CD4-positive, alpha-beta memory T cell (primary cell): ENCODE measurements at regions not wholly inside any gene's neighbourhood (a gene's known extent, or its start where the extent isn't known, plus 50 kb on each side); places are given as distances from the start of the nearest gene placed in this dataset.

Experiments
- CTCF ChIA-PET: fragments of 350-600 bp; sonication (Branson Sonifier 250); formaldehyde crosslinking; loops from one replicate; lab custom pipeline; 2021; ENCODE audit warnings: inconsistent platforms; ENCODE audit not compliant: partially characterized antibody; lab: Charles Lee
- POLR2A ChIA-PET: fragments of 350-600 bp; sonication (Branson Sonifier 250); formaldehyde crosslinking; loops from one replicate; lab custom pipeline; 2021; ENCODE audit not compliant: partially characterized antibody; lab: Charles Lee
- DNase-seq, 5 donors: peaks; one replicate each; pipeline versions ENCODE4 v3.0.0 to v3.0.0-alpha.2; 2020 to 2022; ENCODE audit warnings: mixed read lengths in 1 of 5
- H3K27ac ChIP-seq: one replicate; pipeline ENCODE4 v1.7.0; 2013; ENCODE audit warnings: low read depth, low read length
- H3K27me3 ChIP-seq: 2 replicates; pipeline ENCODE4 v1.7.0; 2013; ENCODE audit warnings: mild to moderate bottlenecking, low read length, moderate library complexity; ENCODE audit not compliant: insufficient read depth
- H3K36me3 ChIP-seq: 2 replicates; pipeline ENCODE4 v1.7.0; 2013; ENCODE audit warnings: mild to moderate bottlenecking, low read length, moderate library complexity; ENCODE audit not compliant: insufficient read depth
- H3K4me1 ChIP-seq: 2 replicates; pipeline ENCODE4 v1.7.0; 2013; ENCODE audit warnings: mild to moderate bottlenecking, low read length, moderate library complexity; ENCODE audit not compliant: insufficient read depth
- H3K4me3 ChIP-seq, 2 donors: one replicate each; pipeline ENCODE4 v1.7.0; 2013; ENCODE audit warnings: low read length in 2 of 2, mild to moderate bottlenecking in 1 of 2
- H3K9me3 ChIP-seq, 2 donors: one replicate each; pipeline ENCODE4 v1.7.0; 2013; ENCODE audit warnings: low read length in 2 of 2, control low read depth in 1 of 2; ENCODE audit not compliant: control insufficient read depth in 1 of 2
- H3K27ac Mint-ChIP-seq, 7 donors: one replicate each; pipeline ENCODE4 v1.8.0; 2020 to 2021; ENCODE audit warnings: mixed read lengths in 7 of 7, mild to moderate bottlenecking in 6 of 7, inconsistent platforms in 3 of 7, moderate library complexity in 3 of 7
- H3K27me3 Mint-ChIP-seq, 2 donors: one replicate each; pipeline ENCODE4 v1.8.0; 2020 to 2021; ENCODE audit warnings: mixed read lengths in 2 of 2
- H3K36me3 Mint-ChIP-seq, 2 donors: one replicate each; pipeline ENCODE4 v1.8.0; 2020 to 2021; ENCODE audit warnings: mixed read lengths in 2 of 2, inconsistent platforms in 1 of 2, mild to moderate bottlenecking in 1 of 2
- H3K4me1 Mint-ChIP-seq, 4 donors: one replicate each; pipeline ENCODE4 v1.8.0; 2020 to 2021; ENCODE audit warnings: mixed read lengths in 4 of 4, mild to moderate bottlenecking in 1 of 4
- H3K4me3 Mint-ChIP-seq, 8 donors: one replicate each; pipeline ENCODE4 v1.8.0; 2020 to 2021; ENCODE audit warnings: mixed read lengths in 8 of 8, mild to moderate bottlenecking in 7 of 8, moderate library complexity in 6 of 8, inconsistent platforms in 3 of 8
- H3K9me3 Mint-ChIP-seq, 8 donors: one replicate each; pipeline ENCODE4 v1.8.0; 2020 to 2021; ENCODE audit warnings: mixed read lengths in 8 of 8, mild to moderate bottlenecking in 5 of 8, inconsistent platforms in 3 of 8, moderate library complexity in 1 of 8
- intact Hi-C: fragments of 100-400 bp; cut with micrococcal nuclease; formaldehyde crosslinking; loops from one replicate; pipeline ENCODE4 v1.15.1; 2023

DNA sequence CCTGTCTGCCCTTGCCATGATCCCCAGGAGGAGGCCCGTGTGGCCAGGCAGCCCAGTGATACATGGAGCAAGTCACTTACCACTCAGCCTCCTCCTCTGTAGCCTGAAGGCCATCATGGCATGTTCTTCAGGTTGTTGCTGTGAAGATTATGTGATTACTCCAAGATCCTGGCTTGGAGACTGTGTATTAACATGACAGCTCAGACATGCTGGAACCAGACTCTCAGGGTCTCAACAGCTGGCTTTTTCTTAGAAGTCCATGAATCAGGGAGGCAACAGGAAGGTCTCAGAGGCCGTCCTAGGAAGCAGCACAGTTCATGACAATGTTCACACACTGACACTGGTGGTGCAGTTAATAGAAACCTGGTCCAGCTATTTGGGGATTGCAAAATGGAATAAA, 158.6 kb upstream of the TWIST2 start:
- Mint-ChIP-seq H3K27ac (no peak overlapping the region), H3K36me3 (no peaks in the 10 kb centered on the region), H3K4me1 (no peaks in the 10 kb centered on the region), H3K9me3 (no peaks in the 10 kb centered on the region), H3K4me3 (no peak overlapping the region), H3K27me3 (peaks cover 16% of the 10 kb centered on the region in 2 donors)
- POLR2A ChIA-PET, result no interaction called here
- no peak overlapping the region for H3K27ac ChIP-seq
- no peak for DNase-seq
- no peaks in the 10 kb centered on the region for H3K27me3 ChIP-seq
- H3K36me3 ChIP-seq, result no peaks in the 10 kb centered on the region
- CTCF ChIA-PET, result no interaction called here
- H3K4me3 ChIP-seq, result no peak overlapping the region
- intact Hi-C loops, result no loop called here
- no peaks in the 10 kb centered on the region for H3K9me3 ChIP-seq
- H3K4me1 ChIP-seq, result no peaks in the 10 kb centered on the region

DNA sequence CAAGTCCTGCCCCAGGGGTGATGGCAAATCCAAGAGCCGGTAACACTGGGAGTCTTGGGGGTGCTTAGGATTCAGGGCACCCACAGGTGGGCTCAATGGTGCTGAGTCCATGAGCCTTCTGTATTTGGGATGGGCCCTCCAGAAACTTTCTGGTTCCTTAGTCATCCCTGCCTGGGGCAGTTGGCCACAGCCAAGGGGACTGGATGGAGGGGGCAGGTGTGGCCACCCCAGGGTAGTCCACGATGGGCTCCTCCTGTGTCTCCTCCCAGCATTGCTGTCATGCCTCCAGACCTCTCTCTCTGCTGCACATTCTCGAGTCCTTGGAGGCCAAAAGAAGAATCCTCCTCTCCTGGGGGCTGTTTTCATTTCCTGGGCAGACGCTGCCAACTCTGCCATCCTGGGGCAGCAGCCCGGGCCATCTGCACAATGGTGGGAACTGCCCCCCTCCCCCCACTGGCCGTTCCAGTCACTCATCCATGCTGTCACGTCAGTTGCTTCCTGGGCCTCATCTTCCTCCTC, 158.0 kb upstream of the TWIST2 start:
- no peaks in the 10 kb centered on the region for H3K36me3 ChIP-seq
- Mint-ChIP-seq H3K27me3 (peaks cover 14 to 16% of the 10 kb centered on the region in 2 donors), H3K36me3 (no peaks in the 10 kb centered on the region), H3K27ac (no peak overlapping the region), H3K4me3 (no peak overlapping the region), H3K9me3 (no peaks in the 10 kb centered on the region), H3K4me1 (no peaks in the 10 kb centered on the region)
- CTCF ChIA-PET, result no interaction called here
- no peak for DNase-seq
- H3K4me1 ChIP-seq, result no peaks in the 10 kb centered on the region
- POLR2A ChIA-PET, result no interaction called here
- no peak overlapping the region for H3K27ac ChIP-seq
- no peaks in the 10 kb centered on the region for H3K27me3 ChIP-seq
- intact Hi-C loops, result no loop called here
- H3K9me3 ChIP-seq, result no peaks in the 10 kb centered on the region
- H3K4me3 ChIP-seq, result no peak overlapping the region

DNA sequence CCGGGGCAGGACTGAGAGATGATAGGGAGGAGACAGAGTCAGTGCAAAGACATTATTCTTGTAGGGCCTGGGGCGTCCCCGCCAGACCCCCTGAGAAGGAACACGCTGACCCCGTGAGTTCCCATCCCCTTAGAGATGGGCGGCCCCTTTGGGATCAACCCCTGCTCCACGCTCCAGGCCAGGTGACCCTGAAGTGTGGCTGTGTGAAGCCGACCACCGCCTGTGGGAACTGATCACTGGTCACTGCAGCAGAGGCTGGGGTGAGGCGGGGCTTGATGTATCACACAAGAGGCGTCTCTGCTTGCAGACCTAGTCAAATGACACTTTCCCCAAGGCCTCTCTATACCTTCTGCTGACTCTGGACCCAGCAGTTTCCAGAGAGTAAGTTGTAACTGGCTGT, 157.4 kb upstream of the TWIST2 start:
- H3K4me3 ChIP-seq, result no peak overlapping the region
- H3K36me3 Mint-ChIP-seq, result no peaks in the 10 kb centered on the region
- POLR2A ChIA-PET, result no interaction called here
- no peaks in the 10 kb centered on the region for H3K27me3 ChIP-seq
- CTCF ChIA-PET, result no interaction called here
- DNase-seq, result no peak
- H3K27ac Mint-ChIP-seq, result no peak overlapping the region
- H3K27ac ChIP-seq, result no peak overlapping the region
- no peaks in the 10 kb centered on the region for H3K4me1 ChIP-seq
- intact Hi-C loops, result no loop called here
- H3K9me3 ChIP-seq, result no peaks in the 10 kb centered on the region
- H3K27me3 Mint-ChIP-seq, result peaks cover 16% of the 10 kb centered on the region in 2 donors
- H3K36me3 ChIP-seq, result no peaks in the 10 kb centered on the region
- no peaks in the 10 kb centered on the region for H3K4me1 Mint-ChIP-seq
- H3K9me3 Mint-ChIP-seq, result no peaks in the 10 kb centered on the region
- H3K4me3 Mint-ChIP-seq, result no peak overlapping the region

DNA sequence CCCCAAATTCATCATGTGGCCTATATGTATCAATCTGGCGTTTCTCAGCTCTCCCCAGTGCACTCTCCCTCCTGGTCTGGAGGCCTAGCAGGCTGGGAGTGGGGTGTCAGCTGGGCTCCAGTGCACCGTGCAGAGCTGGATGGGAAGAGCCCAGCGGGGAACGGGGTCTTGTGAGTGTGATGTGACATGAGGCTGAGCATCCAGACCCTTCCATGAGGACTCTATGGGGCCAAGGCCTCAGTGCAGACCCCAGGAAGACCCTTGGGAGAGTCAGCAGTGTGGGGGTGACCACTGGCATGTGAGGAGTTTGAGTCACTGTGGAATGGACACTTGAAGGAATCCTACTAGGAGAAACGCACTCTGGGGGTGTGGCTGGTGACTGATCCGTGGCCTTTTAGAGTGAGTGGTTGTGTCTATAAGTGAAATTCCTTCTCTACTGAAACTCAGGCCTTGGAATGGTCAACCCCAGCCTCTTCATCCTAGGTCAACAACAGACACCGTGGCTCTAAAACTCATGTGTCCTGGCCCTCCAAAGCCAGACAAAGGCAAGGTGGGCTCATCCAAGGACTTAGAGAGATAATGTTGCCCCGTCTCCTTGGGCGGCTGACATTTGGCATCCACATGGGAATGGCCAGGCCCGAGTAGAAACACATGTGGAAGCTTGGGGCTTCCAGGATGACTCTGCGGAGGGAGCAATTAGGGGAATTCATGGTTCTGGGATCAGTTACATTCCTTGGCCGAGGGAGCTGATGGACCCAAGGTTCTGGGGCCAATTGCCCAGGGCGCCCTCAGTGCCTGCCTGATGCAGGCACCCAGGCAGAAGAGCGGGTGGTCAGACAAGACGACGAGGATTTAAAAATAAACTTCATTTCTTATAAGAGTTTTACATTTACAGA, 156.0 kb upstream of the TWIST2 start:
- no peaks in the 10 kb centered on the region for H3K9me3 Mint-ChIP-seq
- no peaks in the 10 kb centered on the region for H3K36me3 Mint-ChIP-seq
- H3K27ac ChIP-seq, result no peak overlapping the region
- POLR2A ChIA-PET, result no interaction called here
- CTCF ChIA-PET, result no interaction called here
- DNase-seq, result no peak
- H3K4me3 Mint-ChIP-seq, result no peak overlapping the region
- intact Hi-C loops, result no loop called here
- no peaks in the 10 kb centered on the region for H3K9me3 ChIP-seq
- peaks cover 11 to 12% of the 10 kb centered on the region in 2 donors for H3K27me3 Mint-ChIP-seq
- no peak overlapping the region for H3K27ac Mint-ChIP-seq
- no peaks in the 10 kb centered on the region for H3K36me3 ChIP-seq
- no peak overlapping the region for H3K4me3 ChIP-seq
- H3K4me1 ChIP-seq, result no peaks in the 10 kb centered on the region
- H3K4me1 Mint-ChIP-seq, result no peaks in the 10 kb centered on the region
- H3K27me3 ChIP-seq, result no peaks in the 10 kb centered on the region

DNA sequence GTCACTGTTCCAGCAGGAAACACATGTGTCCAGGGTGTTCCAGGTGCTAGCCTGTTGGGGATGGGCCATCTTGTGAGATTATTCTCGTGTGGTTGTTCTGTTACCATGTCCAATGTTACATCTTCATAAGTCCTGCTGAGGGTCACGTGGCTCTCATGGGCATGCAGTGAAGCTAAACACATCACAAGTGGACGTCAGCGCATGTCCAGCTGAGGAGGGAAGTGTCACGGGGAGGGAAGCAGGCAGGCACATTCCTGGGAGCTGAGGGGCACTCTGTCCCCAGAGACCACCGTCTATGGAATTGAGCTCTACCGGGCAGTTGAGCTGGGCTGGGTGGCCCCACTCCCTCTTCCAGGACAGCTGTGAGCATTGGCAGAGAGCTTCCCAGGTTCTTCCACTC, 155.3 kb upstream of the TWIST2 start:
- intact Hi-C loops, result no loop called here
- Mint-ChIP-seq H3K4me1 (no peaks in the 10 kb centered on the region), H3K27ac (no peak overlapping the region), H3K27me3 (peaks cover 8 to 11% of the 10 kb centered on the region in 2 donors), H3K9me3 (no peaks in the 10 kb centered on the region), H3K36me3 (no peaks in the 10 kb centered on the region), H3K4me3 (no peak overlapping the region)
- H3K27me3 ChIP-seq, result no peaks in the 10 kb centered on the region
- ChIA-PET CTCF (no interaction called here), POLR2A (no interaction called here)
- H3K36me3 ChIP-seq, result no peaks in the 10 kb centered on the region
- H3K27ac ChIP-seq, result no peak overlapping the region
- H3K9me3 ChIP-seq, result no peaks in the 10 kb centered on the region
- H3K4me3 ChIP-seq, result no peak overlapping the region
- no peak for DNase-seq
- H3K4me1 ChIP-seq, result no peaks in the 10 kb centered on the region

DNA sequence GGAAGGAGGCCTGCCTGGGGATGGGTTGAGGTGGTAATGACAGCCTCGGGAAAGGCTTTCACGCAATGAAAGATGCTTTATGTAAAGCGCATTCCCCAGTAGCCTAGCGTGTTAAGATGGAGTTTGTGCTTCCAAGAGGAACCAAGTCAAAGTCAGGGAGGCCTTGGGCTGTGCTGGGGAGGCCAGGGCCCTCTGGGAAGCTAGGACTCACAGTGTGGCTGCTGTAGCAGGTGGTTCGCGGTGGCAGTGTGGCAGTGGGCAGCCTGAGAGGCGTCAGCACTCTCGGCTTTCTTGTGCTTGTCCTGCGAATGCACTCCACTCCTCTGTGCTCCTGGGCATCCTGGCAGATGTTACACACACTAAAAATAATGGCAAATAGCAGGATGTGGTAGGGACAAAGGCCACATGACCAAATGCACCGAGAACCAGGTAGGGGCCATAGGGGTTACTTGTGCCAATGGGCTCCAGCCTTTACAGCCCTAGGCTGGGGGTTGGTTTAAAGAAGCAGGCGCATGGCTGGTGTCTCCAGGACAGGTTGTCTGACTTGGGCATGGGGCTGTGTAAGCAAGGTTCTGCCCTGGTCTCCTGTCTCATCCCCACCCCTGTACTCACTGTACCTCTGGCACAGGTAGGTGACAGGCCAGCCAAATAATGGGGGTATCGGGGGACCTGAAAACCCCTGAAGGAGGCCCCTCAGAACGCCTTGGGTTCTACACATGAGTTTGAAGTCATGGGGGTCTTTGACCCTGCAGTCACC, 154.4 kb upstream of the TWIST2 start:
- Mint-ChIP-seq H3K27ac (no peak overlapping the region), H3K9me3 (no peaks in the 10 kb centered on the region), H3K4me3 (no peak overlapping the region), H3K36me3 (no peaks in the 10 kb centered on the region), H3K27me3 (peaks cover 8 to 11% of the 10 kb centered on the region in 2 donors), H3K4me1 (no peaks in the 10 kb centered on the region)
- POLR2A ChIA-PET, result no interaction called here
- Histone ChIP-seq H3K36me3 (no peaks in the 10 kb centered on the region), H3K4me1 (no peaks in the 10 kb centered on the region), H3K9me3 (no peaks in the 10 kb centered on the region), H3K27me3 (no peaks in the 10 kb centered on the region), H3K27ac (no peak overlapping the region), H3K4me3 (no peak overlapping the region)
- intact Hi-C loops, result no loop called here
- no peak for DNase-seq
- CTCF ChIA-PET, result no interaction called here

DNA sequence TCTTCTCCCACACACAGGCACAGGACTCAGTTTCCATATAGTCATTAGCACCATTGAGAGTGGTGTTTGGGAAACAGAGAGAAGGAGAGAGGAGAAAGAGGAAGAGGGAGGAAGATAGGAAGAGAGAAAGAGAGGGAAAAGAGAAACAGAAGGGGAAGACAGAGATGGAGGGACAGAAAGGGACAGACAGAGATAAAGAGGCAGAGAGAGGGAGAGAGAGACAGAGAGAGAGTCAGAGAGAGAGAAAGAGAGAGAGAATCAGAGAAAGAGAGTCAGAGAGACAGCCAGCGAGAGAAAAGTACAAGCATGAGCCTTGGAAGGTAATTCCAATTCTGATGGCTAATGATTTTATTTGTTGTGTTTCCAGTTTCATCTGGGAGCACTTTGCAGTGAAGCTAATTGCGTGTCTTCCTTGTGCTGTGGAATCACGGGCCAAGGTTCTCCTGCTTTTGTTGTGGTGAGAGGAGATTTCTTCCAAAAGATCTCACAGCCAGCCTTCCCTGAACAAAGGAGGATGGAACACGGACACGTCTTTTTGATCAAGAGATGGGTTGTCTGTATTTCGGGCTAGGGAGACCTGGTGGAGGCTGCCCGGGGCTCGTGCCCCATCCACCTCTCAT, 153.6 kb upstream of the TWIST2 start:
- H3K36me3 Mint-ChIP-seq, result no peaks in the 10 kb centered on the region
- H3K27ac Mint-ChIP-seq, result no peak overlapping the region
- peaks cover 7 to 8% of the 10 kb centered on the region in 2 donors for H3K27me3 Mint-ChIP-seq
- Histone ChIP-seq H3K27ac (no peak overlapping the region), H3K4me3 (no peak overlapping the region), H3K4me1 (no peaks in the 10 kb centered on the region), H3K36me3 (no peaks in the 10 kb centered on the region), H3K27me3 (no peaks in the 10 kb centered on the region), H3K9me3 (no peaks in the 10 kb centered on the region)
- ChIA-PET CTCF (no interaction called here), POLR2A (no interaction called here)
- DNase-seq, result no peak
- no peak overlapping the region for H3K4me3 Mint-ChIP-seq
- intact Hi-C loops, result no loop called here
- H3K9me3 Mint-ChIP-seq, result no peaks in the 10 kb centered on the region
- no peaks in the 10 kb centered on the region for H3K4me1 Mint-ChIP-seq
